HG02763 (cell line): ENCODE measurements at regions not wholly inside any gene's neighbourhood (a gene's known extent, or its start where the extent isn't known, plus 50 kb on each side); places are given as distances from the start of the nearest gene placed in this dataset.
"Not testable (repeated sequence)": the region's sequence is repeated elsewhere in the genome, so short reads cannot be mapped to it uniquely, and the experiment has no call there.

ENCODE experiments used
- ATAC-seq: cut with Tn5 transposase; IDR thresholded peaks from one replicate; pipeline ENCODE4 v1.9.1; 2021; ENCODE audit warnings: mild to moderate bottlenecking, moderate library complexity; ENCODE audit not compliant: unreplicated experiment

DNA sequence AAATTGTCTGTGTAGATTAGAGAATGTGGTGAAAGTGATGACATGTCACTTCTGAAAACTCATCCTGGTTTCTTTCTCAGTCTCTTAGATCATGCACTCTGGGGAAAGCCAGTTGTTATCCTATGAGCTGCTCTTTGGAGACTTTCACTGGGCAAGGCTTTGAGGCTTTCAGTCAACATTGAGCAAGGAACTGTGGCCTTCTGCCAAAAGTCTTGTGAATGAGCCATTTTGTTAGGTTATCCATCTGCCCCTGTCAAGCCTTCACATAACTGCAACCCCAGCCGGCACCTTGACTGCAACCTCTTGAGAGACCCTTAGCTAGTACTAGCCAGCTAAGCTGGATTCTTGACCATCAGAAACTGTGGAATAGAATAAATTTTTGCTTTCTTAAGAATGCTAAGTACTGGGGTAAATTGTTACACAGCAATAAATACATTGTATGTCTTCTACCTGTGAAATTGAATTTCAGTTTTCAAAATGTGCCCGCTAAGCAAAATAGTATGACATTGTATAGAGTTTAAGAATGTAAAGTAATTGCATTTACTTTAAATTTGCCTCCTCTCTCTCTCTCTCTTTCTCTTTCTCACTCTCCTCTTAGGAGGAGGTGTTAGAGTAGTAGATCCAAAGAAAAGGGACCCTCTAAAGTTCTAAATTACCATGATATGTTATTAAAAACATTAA lies 1273.0 kb downstream of the RAPGEF2 start:
- ATAC-seq, result no peak

DNA sequence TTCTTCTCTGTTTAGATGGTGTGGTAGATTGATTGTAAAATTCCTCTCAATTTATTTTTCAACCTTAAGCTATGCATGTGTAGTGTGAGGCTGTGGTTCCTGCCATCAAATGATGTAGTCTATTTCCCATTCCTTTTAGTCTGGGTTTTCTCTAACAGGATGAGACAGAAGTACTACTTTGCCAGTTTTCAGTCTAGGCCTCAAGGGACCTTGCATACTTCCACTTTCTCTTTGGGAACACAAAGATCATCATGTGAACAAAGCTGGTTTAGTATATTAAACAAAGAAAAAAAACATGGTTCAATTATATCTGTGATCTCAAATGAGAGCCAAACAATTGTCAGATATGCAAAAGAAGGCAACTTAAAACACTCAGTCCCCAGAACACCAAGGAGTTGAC lies 1284.0 kb downstream of the RAPGEF2 start:
- no peak for ATAC-seq

DNA sequence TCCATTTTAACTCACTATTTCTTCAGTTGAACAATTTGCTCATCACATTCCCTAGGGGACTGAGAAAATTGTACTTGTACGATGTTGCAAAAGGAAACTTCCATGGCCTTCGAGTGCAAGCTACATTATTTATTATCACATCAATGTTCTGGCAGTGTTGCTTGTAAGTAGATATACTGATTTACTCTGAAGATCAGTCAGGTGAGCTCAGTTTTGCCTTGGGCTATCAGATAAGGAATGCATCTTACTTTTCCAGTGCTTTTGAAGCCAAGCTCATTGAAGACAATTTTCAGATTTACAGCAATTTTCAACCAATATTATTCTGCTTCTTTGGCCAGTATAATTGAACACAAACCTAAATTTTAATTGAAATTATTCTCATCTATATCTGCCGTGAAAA lies 1296.9 kb downstream of the RAPGEF2 start:
- ATAC-seq, result no peak

DNA sequence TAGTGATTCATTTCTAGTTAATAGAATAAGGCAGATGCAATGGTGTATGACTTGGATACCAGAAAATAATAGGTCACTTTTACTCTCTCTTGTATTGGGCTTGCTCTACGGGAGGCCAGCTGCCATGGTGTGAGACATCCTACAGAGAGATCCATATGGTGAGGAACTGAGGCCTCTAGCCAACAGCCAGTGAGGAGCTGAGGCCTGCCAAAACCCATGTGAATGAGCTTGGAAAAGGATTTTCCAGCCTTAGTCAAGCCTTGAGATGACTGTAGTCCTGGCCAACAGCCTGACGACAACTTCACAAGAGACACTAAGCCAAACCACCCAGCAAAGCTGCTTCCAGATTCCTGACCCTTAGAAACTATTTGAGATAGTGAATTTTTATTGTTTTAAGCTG lies 1300.2 kb downstream of the RAPGEF2 start:
- ATAC-seq, result no peak

DNA sequence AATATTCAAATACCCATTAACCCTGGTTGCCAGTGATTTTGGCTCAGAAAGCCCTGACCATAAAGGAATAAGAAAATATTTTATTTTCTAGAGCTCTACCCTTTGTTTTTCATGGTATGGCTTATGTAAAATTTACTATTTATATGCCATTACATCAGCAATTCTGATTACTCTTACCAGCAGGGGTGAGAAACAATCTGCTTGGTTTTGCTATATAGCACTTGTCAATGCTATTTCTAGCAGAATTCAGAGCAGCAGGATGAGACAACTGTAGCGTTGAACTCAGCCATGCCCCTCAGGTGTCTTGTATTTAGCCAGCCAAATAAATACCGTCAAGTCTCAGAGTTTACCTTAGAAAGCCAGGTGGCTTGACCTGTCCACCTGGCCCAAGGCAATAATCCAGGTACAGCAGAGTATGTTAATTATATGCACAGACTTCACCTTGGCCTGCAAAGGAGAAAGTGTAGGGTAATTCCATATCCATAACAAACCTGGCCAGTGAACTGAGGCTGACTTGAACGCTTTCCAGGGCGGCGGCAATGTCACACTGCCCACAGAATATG lies 1303.5 kb downstream of the RAPGEF2 start:
- ATAC-seq, result no peak

DNA sequence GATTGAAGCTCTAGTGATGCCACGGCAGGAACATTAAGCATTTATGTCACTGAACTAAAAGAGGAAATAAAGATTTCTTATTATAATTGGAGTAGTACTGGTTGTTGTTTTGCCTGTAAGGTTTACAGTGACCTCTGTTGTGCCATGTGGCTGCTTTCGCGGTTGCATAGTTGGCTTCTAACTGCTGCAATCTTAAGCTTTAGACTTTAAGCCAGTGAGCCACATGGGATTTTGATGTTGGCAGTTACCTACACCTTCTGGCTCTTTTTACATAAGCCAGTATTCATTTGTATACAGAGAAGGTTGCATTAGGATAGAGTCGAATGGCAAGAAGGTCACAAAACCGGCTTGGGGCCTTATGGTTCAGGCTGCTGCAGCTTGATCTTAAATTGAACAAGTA lies 1311.6 kb downstream of the RAPGEF2 start:
- ATAC-seq, result no peak

DNA sequence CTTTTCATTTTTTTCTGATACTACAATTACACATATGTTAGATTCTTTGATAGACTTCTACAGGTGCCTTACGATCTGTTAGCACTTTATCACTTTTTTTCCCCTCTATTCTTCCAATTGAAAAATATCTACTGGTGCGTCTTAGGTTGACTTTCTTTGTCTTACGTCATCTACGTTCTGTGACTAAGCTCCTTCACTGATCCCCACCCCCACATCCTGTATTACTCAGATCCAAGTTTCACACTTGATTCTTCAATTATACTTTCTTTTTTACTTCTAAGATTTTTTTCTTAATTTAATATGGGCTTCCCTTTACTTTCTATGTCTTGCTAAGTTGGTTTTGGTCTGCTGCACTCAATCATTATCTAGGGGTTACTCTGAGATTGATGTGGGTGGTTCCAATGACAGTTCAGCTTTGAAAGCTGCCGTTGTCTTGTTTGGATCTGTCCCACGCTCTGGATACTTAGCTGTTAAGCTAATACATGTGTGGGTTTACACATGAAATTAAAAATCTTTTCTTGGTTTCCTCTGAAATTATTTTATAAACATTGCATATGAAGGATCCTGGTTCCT lies 1321.1 kb downstream of the RAPGEF2 start:
- no peak for ATAC-seq

DNA sequence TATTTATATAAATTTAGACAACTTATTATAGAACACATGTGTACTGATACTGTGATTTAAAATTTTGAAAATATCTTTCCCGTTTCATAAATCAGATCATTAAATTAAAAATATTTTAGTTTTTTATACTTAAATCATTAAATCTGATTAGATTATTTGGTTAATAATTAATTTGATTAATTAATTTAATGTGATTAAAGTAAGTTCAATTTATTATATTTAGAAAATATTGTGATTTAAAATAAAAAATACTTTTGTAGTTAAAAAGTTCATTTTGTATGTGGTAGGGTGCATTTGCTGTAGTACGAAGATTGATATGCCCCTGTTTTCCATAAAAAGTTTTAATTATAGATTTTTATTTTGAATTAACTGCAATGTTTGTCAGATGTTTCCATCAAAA lies 1323.4 kb downstream of the RAPGEF2 start:
- no peak for ATAC-seq

DNA sequence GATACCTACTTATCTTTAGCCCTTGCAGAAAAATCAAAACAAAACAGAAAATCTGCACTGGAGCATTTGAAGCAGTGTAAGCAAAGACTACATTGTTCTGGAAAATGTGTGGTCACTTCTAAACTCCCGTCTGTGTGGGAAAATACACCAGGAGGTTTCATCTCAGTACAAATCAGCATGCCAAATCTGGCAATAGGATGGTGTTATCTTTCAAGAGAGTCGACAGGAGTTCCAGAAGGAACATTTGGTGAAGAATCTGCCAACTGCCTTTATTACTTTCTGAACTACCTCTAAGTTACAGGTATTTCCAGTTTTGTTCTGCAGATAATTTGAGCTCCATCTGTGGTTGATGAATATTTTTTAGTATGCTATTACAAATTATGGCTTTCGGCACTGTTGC lies 1348.0 kb downstream of the RAPGEF2 start:
- ATAC-seq, result no peak

DNA sequence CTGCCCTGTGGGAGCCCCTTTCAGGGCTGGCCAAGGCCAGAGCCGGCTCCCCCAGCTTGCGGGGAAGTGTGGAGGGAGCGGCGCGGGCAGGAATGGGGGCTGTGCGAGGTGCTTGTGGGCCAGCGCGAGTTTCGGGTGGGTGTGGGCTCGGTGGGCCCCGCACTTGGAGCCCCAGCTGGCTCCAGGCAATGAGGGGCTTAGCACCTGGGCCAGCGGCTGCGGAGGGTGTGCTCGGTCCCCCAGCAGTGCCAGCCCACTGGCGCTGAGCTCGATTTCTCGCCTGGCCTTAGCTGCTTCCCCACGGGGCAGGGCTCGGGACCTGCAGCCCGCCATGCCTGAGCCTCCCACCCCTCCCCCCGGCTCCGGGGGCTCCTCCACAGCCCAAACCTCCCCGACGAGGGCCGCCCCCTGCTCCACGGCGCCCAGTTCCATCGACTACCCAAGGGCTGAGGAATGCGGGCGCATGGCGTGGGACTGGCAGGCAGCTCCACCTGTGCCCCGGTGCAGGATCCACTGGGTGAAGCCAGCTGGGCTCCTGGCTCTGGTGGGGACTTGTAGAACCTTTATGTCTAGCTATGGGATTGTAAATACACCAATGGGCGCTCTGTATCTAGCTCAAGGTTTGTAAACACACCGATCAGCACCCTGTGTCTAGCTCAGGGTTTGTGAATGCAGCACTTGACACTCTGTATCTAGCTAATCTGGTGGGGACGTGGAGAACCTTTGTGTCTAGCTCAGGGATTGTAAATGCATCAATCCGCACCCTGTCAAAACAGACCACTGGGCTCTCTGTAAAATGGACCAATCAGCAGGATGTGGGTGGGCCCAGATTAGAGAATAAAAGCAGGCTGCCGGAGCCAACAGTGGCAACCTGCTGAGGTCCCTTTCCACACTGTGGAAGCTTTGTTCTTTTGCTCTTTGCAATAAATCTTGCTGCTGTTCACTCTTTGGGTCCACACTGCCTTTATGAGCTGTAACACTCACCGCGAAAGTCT lies 1379.1 kb downstream of the RAPGEF2 start:
- ATAC-seq, result not testable (repeated sequence)

DNA sequence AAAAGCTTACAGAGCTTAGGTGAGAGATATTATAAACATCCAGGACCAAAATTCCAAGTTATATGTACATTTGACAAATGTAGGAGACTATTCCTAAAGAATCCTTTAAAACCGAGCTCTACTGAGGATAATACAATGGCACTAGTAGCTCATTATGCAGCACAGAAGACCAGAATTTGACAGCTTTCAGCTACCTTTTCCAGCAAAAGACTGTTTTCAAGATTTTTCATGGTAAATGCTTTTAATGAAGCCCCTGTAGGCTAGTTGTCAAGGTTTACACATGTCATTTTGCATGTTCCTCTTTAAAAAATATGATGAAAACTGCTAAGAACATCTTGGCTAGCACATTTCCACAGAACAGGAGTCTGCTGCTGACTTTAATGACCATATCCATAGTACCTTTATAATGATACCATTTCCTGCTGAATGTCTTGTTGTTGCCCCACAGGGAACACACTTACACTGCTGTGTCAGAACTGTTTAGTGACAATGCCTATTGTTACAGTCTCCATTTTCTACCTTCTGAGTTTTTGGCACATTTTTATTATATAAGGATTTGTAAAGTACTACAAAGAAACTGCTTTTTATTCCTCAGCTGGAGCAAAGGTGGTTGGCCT lies 1382.3 kb downstream of the RAPGEF2 start:
- no peak for ATAC-seq

DNA sequence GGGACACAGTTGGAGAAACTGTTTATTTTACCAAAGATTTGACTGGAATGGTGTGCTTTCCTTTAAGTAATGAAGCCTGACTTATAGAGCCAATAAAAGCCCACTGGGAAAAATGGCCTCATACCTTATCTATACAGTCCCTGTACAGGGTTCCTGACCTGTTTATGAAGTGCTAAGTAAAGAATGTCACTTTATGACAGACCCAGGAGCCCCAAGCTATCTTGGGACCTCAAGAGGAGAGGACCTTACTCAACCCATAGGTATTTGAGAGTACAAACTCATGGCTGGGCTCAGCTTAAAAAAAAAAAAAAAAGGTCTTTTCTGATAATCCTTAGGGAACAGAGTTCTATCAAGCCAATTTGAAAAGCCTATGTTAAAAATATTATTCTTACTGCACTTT lies 1389.3 kb downstream of the RAPGEF2 start:
- no peak for ATAC-seq

DNA sequence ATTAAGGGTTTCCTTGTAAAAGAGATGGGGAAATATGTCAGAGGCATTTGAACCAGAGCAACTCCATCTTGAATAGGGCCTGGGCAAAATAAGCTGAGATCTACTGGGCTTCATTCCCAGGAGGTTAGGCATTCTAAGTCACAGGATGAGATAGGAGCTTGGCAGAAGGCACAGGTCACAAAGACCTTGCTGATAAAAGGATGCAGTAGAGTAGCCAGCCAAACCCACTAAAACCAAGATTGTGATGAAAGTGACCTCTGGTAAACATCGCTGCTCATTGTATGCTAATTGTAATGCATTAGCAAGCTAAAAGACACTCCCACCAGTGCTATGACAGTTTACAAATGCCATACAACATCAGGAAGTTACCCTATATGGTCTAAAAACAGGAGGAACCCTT lies 1390.3 kb downstream of the RAPGEF2 start:
- no peak for ATAC-seq

DNA sequence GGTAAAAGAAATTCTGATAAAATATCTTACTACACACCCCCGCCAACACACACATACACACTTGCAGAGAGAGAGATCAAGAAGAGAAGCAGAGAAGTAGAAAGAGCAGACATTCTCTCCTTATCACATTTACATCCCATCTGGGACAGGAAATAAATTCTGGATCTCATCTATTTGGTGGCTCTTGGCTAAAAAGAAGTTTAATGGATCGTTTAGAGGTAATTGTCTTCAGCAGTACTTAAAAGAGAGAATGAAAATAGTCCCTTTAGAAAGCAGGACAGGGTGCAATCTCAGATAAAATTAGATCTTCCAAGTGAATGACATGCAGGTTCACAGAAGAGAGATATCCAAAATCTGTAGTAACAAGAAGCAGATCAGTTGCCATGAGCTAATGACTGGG lies 1392.5 kb downstream of the RAPGEF2 start:
- ATAC-seq, result no peak

DNA sequence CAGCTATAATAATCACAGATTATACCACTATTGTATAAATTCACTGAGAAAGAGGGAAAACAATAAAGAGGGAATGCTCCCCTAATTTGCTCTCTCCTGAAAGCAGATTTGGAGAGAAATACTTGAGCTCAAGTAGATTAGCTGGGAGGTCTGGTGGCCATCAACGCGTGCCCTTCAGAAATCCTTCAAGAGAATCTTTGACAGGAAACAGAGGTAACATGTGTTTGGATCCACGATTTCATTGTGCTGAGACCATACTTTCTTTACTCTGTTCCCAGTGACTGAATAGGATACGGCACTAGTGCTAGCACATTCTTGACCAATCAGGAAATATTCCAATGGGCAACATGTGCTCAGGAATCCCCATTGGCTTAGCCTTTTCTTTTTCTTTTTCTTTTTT lies 1395.3 kb downstream of the RAPGEF2 start:
- no peak for ATAC-seq

DNA sequence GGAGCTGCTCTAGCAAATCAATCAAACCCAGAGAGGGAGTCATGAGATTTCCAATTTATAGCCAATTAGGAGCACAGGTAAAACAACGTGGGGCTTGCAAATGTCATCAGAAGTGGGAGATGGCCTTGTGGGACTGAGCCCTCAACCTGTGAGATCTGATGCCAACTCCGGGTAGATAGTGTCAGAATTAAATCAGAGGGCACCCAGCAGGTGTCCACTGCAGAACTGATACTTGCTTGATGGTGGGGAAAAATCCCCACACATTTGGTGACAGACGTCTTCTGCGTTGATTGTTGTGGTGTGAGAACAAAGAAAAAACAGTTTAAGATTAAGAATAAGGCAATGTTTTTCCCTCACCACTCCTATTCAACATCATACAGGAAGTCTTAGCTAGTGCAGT lies 1402.8 kb downstream of the RAPGEF2 start:
- ATAC-seq, result no peak

DNA sequence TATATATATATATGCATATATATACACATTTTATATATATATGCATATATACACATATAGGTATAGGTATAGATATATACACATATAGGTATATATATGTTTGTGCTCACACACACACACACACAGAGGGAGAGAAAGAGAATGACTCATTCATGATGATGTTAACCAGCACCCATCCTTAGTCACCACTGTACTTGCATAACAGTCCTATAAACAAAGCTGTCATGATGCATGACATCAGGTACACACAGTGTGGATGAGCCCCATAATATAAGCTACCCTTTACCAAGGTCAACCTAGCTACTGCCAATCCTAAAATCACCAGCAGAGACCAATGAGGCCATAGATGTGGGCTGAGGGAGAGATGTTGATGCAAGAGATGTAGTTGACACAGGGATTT lies 1408.0 kb downstream of the RAPGEF2 start:
- ATAC-seq, result no peak

DNA sequence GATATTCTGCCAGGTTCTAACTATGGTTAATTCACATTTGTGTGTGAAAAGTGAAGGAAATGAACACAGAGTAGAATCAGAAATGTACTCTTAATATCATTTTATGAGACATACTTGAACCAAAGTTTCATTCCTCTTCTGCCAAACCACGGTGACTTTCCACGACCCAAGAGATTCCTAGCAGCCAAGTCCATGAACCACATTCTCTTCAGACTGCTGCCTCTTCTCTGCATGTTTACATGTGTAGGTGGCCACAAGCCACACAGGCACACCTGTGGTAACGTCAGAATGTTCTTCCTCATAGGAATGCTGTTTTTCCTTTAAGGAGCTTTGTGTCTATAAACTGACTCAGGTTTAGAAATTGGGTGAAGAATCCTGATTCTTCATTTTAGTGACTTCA lies 1411.2 kb downstream of the RAPGEF2 start:
- ATAC-seq, result no peak

DNA sequence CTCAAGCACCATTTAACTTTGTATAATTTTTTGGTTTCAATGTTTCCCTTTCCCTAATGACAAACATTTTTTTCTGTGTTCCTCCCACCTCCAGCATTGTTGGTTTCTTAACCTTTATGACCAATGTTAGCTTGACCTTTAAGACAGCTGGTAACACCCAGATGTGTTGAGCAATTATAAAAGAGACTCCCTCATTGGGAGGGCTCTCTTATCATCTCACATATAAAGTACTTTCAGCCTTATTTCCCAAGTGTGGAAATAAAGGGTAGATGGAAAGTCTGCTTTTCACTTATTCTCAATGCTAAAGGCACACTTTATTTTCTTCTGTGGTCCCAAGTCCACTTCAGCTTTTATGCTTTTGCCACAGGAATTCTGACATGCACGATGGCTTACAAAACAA lies 1420.4 kb downstream of the RAPGEF2 start:
- no peak for ATAC-seq

DNA sequence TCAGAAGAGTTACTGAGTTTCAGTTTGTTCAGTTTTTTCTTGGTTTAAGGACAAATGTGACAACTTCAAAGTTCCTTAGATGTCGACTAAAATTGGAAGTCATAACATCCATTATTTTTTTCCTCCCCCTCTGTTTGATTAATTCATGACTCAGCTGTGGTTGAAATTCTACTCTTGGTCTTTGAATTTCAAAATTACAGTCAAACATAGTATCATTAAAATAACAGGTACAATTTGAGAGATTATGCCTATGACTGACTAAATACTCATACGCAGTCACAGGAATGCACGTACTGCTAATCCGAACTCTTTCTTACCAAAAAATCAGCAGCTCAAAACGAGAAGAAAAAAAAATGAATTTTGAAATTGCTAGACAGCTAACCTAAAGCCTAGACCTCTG lies 1434.8 kb downstream of the RAPGEF2 start:
- no peak for ATAC-seq

DNA sequence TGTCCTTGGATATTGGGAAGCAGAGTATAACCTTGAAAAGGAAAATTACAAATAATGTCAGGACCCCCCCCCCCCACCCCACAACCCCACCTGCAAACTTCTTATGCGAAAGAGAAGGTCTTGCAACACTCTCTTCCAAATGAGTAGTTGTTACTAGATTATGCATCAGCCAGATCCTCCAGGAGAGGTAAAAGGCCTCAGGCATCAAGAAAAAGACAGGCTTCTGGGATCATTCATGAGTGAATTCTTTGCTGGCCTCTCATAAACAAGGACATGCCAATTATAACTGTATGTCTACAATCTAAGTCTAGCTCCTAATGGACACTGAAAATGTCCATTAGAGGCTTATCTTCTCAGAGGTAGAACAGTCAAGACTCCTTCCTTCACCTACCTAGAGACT lies 1443.3 kb downstream of the RAPGEF2 start:
- ATAC-seq, result no peak
